Ovary (tissue), 3 donors: ENCODE measurements at regions not wholly inside any gene's neighbourhood (a gene's known extent, or its start where the extent isn't known, plus 50 kb on each side); places are given as distances from the start of the nearest gene placed in this dataset.

Experiments used
- CTCF ChIP-seq, 3 donors: fragments of 450-650 bp in 2 of 3; fragments of 200-600 bp in 1 of 3; IDR thresholded peaks; one replicate each; pipeline versions ENCODE4 v1.5.1 to v1.8.0; 2016 to 2022; ENCODE audit warnings: antibody characterized with exemption in 3 of 3, mild to moderate bottlenecking in 1 of 3
- EP300 ChIP-seq: sonication (generic); formaldehyde crosslinking; IDR thresholded peaks from one replicate; pipeline ENCODE4 v1.6.1; 2017; ENCODE audit warnings: antibody characterized with exemption
- POLR2A ChIP-seq: fragments of 450-650 bp; IDR thresholded peaks from one replicate; pipeline ENCODE4 v1.6.1; 2017; ENCODE audit warnings: antibody characterized with exemption, mild to moderate bottlenecking, moderate library complexity
- donor health status: DM: no; HTN: no; CAD: no.

GRCh38 chr5:63690546-63690945, 271.7 kb downstream of the HTR1A start:
- no peak for TF ChIP-seq CTCF (IDR thresholded peaks at IDR 0.05)
- TF ChIP-seq POLR2A, result no peak
- TF ChIP-seq EP300, result no peak
